ENCODE measurements at regions not wholly inside any gene's neighbourhood (a gene's known extent, or its start where the extent isn't known, plus 50 kb on each side); places are given as distances from the start of the nearest gene placed in this dataset.
"Not testable (repeated sequence)": the region's sequence is repeated elsewhere in the genome, so short reads cannot be mapped to it uniquely, and the experiment has no call there.

DNA sequence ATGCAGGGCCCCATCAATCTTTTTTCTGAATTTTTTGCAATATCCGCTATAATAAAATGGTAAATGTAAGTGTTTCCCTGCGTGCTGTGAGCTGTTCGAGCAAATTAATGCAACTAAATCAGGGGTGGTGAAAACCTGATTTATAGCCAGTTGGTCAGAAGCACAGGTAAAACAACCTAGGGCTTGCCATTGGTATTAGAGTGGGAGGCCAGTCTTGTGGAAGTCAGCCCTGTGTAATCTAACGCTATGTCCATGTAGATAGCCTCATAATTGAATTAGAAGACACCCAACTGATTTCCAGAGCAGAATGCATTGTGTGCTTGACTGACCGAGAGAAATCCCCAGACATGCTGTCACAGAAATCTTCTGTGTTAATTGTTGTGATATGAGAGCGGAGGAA lies 126.8 kb upstream of the GPR39 start:
- H3K27ac Mint-ChIP-seq (ENCODE audit: unreplicated experiment); H3K36me3 Mint-ChIP-seq (ENCODE audit: unreplicated experiment); H3K4me3 Mint-ChIP-seq (ENCODE audit: unreplicated experiment); DNase-seq; H3K4me1 Mint-ChIP-seq (ENCODE audit: low read depth, unreplicated experiment); H3K9me3 Mint-ChIP-seq (ENCODE audit: unreplicated experiment); H3K27me3 Mint-ChIP-seq (ENCODE audit: unreplicated experiment): not testable (repeated sequence)

DNA sequence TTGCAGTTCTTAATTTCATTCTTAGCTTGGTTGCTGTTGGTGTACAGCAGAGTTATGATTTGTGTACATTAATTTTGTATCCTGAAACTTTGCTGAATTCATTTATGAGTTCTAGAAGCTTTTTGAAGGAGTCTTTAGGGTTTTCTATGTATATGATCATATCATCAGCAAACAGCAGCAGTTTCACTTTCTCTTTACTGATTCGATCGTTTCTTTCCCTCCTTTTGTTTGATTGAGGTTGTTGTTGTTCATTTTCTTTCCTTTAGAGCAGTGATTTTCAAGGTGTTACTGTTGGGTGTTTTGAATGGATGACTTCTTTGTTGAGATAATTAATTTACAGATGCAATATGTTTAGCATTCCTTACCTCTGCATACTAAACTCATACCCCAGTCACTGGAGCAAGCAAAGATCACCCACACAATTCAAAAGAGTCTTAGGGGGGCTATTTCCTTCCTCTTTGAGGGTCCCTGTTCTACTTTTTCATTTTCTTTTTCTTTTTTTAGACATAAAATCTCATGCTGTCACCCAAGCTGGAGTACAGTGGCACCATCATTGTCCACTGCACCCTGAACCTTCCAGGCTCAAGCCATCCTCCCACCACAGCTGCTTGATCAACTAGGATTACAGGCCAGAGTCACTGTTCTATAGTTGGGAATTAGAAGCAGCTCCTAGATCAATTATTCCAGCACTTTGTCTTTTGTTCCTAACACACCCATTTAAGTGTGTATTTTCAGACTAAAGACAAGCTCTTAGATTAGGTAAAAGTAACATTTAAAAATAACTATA lies 115.8 kb upstream of the GPR39 start:
- not testable (repeated sequence) for H3K9me3 Mint-ChIP-seq (ENCODE audit: unreplicated experiment); H3K27ac Mint-ChIP-seq (ENCODE audit: unreplicated experiment); DNase-seq; H3K4me1 Mint-ChIP-seq (ENCODE audit: low read depth, unreplicated experiment); H3K27me3 Mint-ChIP-seq (ENCODE audit: unreplicated experiment); H3K36me3 Mint-ChIP-seq (ENCODE audit: unreplicated experiment); H3K4me3 Mint-ChIP-seq (ENCODE audit: unreplicated experiment)

GRCh38 chr2:132304661-132305380 lies 111.8 kb upstream of the GPR39 start:
- peak overlapping the region; percentile 87 for H3K27ac Mint-ChIP-seq (ENCODE audit: unreplicated experiment)
- peak; percentile 88 for DNase-seq
- H3K4me3 Mint-ChIP-seq (ENCODE audit: unreplicated experiment), result peak overlapping the region; percentile 98

GRCh38 chr2:132307613-132308198 lies 108.9 kb upstream of the GPR39 start:
- not testable (repeated sequence) for DNase-seq; H3K27me3 Mint-ChIP-seq (ENCODE audit: unreplicated experiment); H3K4me1 Mint-ChIP-seq (ENCODE audit: low read depth, unreplicated experiment); H3K9me3 Mint-ChIP-seq (ENCODE audit: unreplicated experiment); H3K4me3 Mint-ChIP-seq (ENCODE audit: unreplicated experiment); H3K36me3 Mint-ChIP-seq (ENCODE audit: unreplicated experiment); H3K27ac Mint-ChIP-seq (ENCODE audit: unreplicated experiment)

More at GRCh38 chr2:132304661-132305380, 111.8 kb upstream of the GPR39 start:
- H3K9me3 Mint-ChIP-seq (ENCODE audit: unreplicated experiment); H3K4me1 Mint-ChIP-seq (ENCODE audit: low read depth, unreplicated experiment); H3K36me3 Mint-ChIP-seq (ENCODE audit: unreplicated experiment); H3K27me3 Mint-ChIP-seq (ENCODE audit: unreplicated experiment): not testable (repeated sequence)

- H3K36me3 Mint-ChIP-seq (ENCODE audit: unreplicated experiment); H3K27ac Mint-ChIP-seq (ENCODE audit: unreplicated experiment); H3K4me3 Mint-ChIP-seq (ENCODE audit: unreplicated experiment); H3K27me3 Mint-ChIP-seq (ENCODE audit: unreplicated experiment); H3K4me1 Mint-ChIP-seq (ENCODE audit: low read depth, unreplicated experiment); H3K9me3 Mint-ChIP-seq (ENCODE audit: unreplicated experiment); DNase-seq: not testable (repeated sequence)
Observed at GRCh38 chr2:132309203-132309602, 107.4 kb upstream of the GPR39 start.

- not testable (repeated sequence) for H3K9me3 Mint-ChIP-seq (ENCODE audit: unreplicated experiment); H3K27me3 Mint-ChIP-seq (ENCODE audit: unreplicated experiment); H3K36me3 Mint-ChIP-seq (ENCODE audit: unreplicated experiment); H3K4me1 Mint-ChIP-seq (ENCODE audit: low read depth, unreplicated experiment); DNase-seq; H3K4me3 Mint-ChIP-seq (ENCODE audit: unreplicated experiment); H3K27ac Mint-ChIP-seq (ENCODE audit: unreplicated experiment)
Observed at GRCh38 chr2:132315546-132315945, 101.1 kb upstream of the GPR39 start.

GRCh38 chr2:132317026-132317680 lies 99.5 kb upstream of the GPR39 start:
- H3K9me3 Mint-ChIP-seq (ENCODE audit: unreplicated experiment); H3K27ac Mint-ChIP-seq (ENCODE audit: unreplicated experiment); H3K27me3 Mint-ChIP-seq (ENCODE audit: unreplicated experiment); H3K36me3 Mint-ChIP-seq (ENCODE audit: unreplicated experiment); H3K4me1 Mint-ChIP-seq (ENCODE audit: low read depth, unreplicated experiment); H3K4me3 Mint-ChIP-seq (ENCODE audit: unreplicated experiment); DNase-seq: not testable (repeated sequence)

DNA sequence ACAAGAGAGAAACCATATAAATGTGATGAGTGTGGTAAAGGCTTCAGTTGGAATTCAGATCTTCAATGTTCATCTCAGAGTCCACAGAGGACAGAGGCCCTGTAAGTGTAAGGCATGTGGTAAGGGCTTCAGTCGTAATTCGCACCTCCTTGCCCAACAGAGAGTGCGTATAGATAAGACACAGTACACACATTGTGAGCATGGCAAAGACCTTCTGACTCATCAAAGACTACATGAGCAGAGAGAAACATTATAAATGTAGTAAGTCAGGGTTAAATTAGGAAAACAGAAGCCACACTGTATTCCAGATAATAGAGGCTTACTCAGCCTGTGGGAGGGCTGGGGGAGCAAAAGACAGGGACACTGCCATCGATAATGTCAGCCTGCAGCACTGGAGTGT lies 98.1 kb upstream of the GPR39 start:
- not testable (repeated sequence) for H3K4me3 Mint-ChIP-seq (ENCODE audit: unreplicated experiment); DNase-seq; H3K27ac Mint-ChIP-seq (ENCODE audit: unreplicated experiment); H3K4me1 Mint-ChIP-seq (ENCODE audit: low read depth, unreplicated experiment); H3K27me3 Mint-ChIP-seq (ENCODE audit: unreplicated experiment); H3K36me3 Mint-ChIP-seq (ENCODE audit: unreplicated experiment); H3K9me3 Mint-ChIP-seq (ENCODE audit: unreplicated experiment)

DNA sequence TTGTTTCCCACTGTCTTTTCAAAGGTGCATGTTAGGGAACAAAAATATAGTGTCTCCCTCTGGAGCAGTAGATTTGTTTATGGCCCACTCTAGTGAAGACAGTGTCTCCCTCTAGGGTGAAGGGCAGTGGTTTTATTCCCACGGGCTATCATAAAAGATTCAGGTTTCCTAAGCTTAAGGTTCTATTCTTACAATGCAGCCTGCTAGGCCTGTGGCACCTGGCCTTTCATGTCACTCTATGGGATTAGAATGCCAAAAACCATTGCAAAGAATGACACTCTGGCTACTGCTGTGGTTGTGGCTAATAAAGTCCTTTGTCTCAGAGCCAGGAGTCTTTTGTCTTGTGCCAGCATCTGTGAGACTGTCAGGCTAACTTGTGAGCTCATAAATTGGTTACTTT lies 92.6 kb upstream of the GPR39 start:
- not testable (repeated sequence) for H3K27ac Mint-ChIP-seq (ENCODE audit: unreplicated experiment); DNase-seq

GRCh38 chr2:132332345-132333033 lies 84.1 kb upstream of the GPR39 start:
- not testable (repeated sequence) for H3K27ac Mint-ChIP-seq (ENCODE audit: unreplicated experiment); H3K27me3 Mint-ChIP-seq (ENCODE audit: unreplicated experiment); H3K4me1 Mint-ChIP-seq (ENCODE audit: low read depth, unreplicated experiment); H3K4me3 Mint-ChIP-seq (ENCODE audit: unreplicated experiment); DNase-seq; H3K36me3 Mint-ChIP-seq (ENCODE audit: unreplicated experiment); H3K9me3 Mint-ChIP-seq (ENCODE audit: unreplicated experiment)

More for the DNA sequence above, 92.6 kb upstream of the GPR39 start:
- H3K4me3 Mint-ChIP-seq (ENCODE audit: unreplicated experiment); H3K27me3 Mint-ChIP-seq (ENCODE audit: unreplicated experiment); H3K36me3 Mint-ChIP-seq (ENCODE audit: unreplicated experiment); H3K9me3 Mint-ChIP-seq (ENCODE audit: unreplicated experiment); H3K4me1 Mint-ChIP-seq (ENCODE audit: low read depth, unreplicated experiment): not testable (repeated sequence)

DNA sequence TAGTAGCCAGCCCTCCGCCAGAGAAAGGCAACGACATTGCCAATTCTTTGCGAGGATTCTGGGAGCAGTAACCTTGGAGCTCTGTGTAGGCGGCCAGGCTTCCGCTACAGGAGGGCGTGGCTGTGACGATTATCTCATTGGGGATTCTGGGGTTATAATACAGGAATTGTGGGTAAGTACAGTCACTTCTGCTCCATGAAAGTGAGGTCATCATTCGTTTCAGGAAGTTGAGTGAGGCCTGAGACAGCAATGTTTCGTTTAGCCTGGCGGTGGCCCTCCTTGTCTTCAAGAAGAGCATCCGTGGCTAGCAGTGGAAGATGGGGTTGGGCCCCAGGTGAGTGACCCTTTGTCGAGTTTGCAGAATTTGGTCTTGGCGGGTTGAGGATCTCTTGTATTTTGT lies 79.5 kb upstream of the GPR39 start:
- H3K9me3 Mint-ChIP-seq (ENCODE audit: unreplicated experiment), result not testable (repeated sequence)

More for the DNA sequence above, 79.5 kb upstream of the GPR39 start:
- H3K27ac Mint-ChIP-seq (ENCODE audit: unreplicated experiment); H3K4me3 Mint-ChIP-seq (ENCODE audit: unreplicated experiment); H3K4me1 Mint-ChIP-seq (ENCODE audit: low read depth, unreplicated experiment); H3K36me3 Mint-ChIP-seq (ENCODE audit: unreplicated experiment); H3K27me3 Mint-ChIP-seq (ENCODE audit: unreplicated experiment); DNase-seq: not testable (repeated sequence)

All from glutamatergic neuron (in vitro differentiated cells).